Natural killer cell (primary cell): ENCODE measurements at regions not wholly inside any gene's neighbourhood (a gene's known extent, or its start where the extent isn't known, plus 50 kb on each side); places are given as distances from the start of the nearest gene placed in this dataset.

Experiments
- ATAC-seq, 3 donors: fragments of 150-1000 bp in 2 of 3; fragments of 200-7000 bp in 1 of 3; cut with Tn5 transposase; 1 replicate in 1 of 3; 2 replicates in 2 of 3; pipeline ENCODE4 v1.10.0; 2021; ENCODE audit warnings: mild to moderate bottlenecking in 2 of 3, moderate library complexity in 2 of 3
- DNase-seq, 2 donors: peaks; one replicate each; pipeline versions ENCODE4 v3.0.0 to v3.0.0-alpha.2; 2013 to 2021; ENCODE audit warnings: mixed read lengths in 1 of 2
- H3K27ac ChIP-seq: one replicate; pipeline ENCODE4 v1.5.1; 2013; ENCODE audit warnings: mild to moderate bottlenecking, low read length
- H3K27me3 ChIP-seq: one replicate; pipeline ENCODE4 v1.6.1; 2013; ENCODE audit warnings: low read length; ENCODE audit not compliant: control insufficient read depth, insufficient read depth
- H3K36me3 ChIP-seq: one replicate; pipeline ENCODE4 v1.6.1; 2013; ENCODE audit warnings: low read length; ENCODE audit not compliant: control insufficient read depth, insufficient read depth
- H3K4me1 ChIP-seq: one replicate; pipeline ENCODE4 v1.6.1; 2013; ENCODE audit warnings: low read length; ENCODE audit not compliant: control insufficient read depth, insufficient read depth
- H3K4me3 ChIP-seq: one replicate; pipeline ENCODE4 v1.5.1; 2013; ENCODE audit warnings: low read length
- H3K9me3 ChIP-seq: one replicate; pipeline ENCODE4 v1.6.1; 2013; ENCODE audit warnings: low read length; ENCODE audit not compliant: control insufficient read depth, insufficient read depth
- H3K27ac Mint-ChIP-seq, 2 donors: one replicate each; pipeline ENCODE4 v1.8.0; 2022; ENCODE audit warnings: mild to moderate bottlenecking in 2 of 2, mixed read lengths in 2 of 2, moderate library complexity in 1 of 2
- H3K27me3 Mint-ChIP-seq, 2 donors: one replicate each; pipeline ENCODE4 v1.8.0; 2022; ENCODE audit warnings: low read depth in 2 of 2, mixed read lengths in 2 of 2
- H3K36me3 Mint-ChIP-seq: one replicate; pipeline ENCODE4 v1.8.0; 2022; ENCODE audit warnings: mixed read lengths
- H3K4me1 Mint-ChIP-seq, 2 donors: one replicate each; pipeline ENCODE4 v1.8.0; 2022; ENCODE audit warnings: mixed read lengths in 2 of 2
- H3K4me3 Mint-ChIP-seq: one replicate; pipeline ENCODE4 v1.8.0; 2022; ENCODE audit warnings: mild to moderate bottlenecking, moderate library complexity, mixed read lengths
- H3K9me3 Mint-ChIP-seq, 2 donors: one replicate each; pipeline ENCODE4 v1.8.0; 2022; ENCODE audit warnings: mixed read lengths in 2 of 2
- CTCF ChIP-seq: fragments of 200-600 bp; IDR thresholded peaks from one replicate; pipeline ENCODE4 v1.8.0; 2022; ENCODE audit warnings: antibody characterized with exemption
- WGBS: methylation state at CpG from one replicate; pipeline ENCODE4 v1.1.7; 2013; ENCODE audit warnings: missing lambda C conversion rate; ENCODE audit not compliant: insufficient coverage; 5-methylcytosine and 5-hydroxymethylcytosine counted together
- intact Hi-C: fragments of 100-400 bp; cut with micrococcal nuclease; formaldehyde crosslinking; loops from one replicate; pipeline ENCODE4 v1.14.2; 2022

- H3K4me1 Mint-ChIP-seq = no peaks in the 10 kb centered on the region
- no peaks in the 10 kb centered on the region for H3K36me3 Mint-ChIP-seq
- WGBS = 69% methylated on average over 2 of the region's 4 CpGs
- no peaks in the 10 kb centered on the region for H3K27me3 Mint-ChIP-seq
- H3K27ac Mint-ChIP-seq = no peak overlapping the region
- no peak overlapping the region for H3K4me3 ChIP-seq
- no peaks in the 10 kb centered on the region for H3K9me3 ChIP-seq
- DNase-seq = no peak
- H3K36me3 ChIP-seq = no peaks in the 10 kb centered on the region
- TF ChIP-seq CTCF = no peak
- no peaks in the 10 kb centered on the region for H3K27me3 ChIP-seq
- peaks cover 11 to 15% of the 10 kb centered on the region in 2 donors for H3K9me3 Mint-ChIP-seq
- H3K27ac ChIP-seq = no peak overlapping the region
- H3K4me3 Mint-ChIP-seq = no peak overlapping the region
- intact Hi-C loops = no loop called here
- no peak for ATAC-seq
- no peaks in the 10 kb centered on the region for H3K4me1 ChIP-seq
These were observed 307.8 kb upstream of the AGTR1 start for GRCh38 chr3:148389916-148390315.

- DNase-seq = no peak
- no peaks in the 10 kb centered on the region for H3K27me3 ChIP-seq
- Mint-ChIP-seq H3K36me3 (no peaks in the 10 kb centered on the region), H3K27ac (no peak overlapping the region), H3K9me3 (peaks cover 12 to 14% of the 10 kb centered on the region in 2 donors), H3K27me3 (no peaks in the 10 kb centered on the region), H3K4me1 (no peaks in the 10 kb centered on the region), H3K4me3 (no peak overlapping the region)
- ATAC-seq = no peak
- no peaks in the 10 kb centered on the region for H3K36me3 ChIP-seq
- H3K27ac ChIP-seq = no peak overlapping the region
- H3K9me3 ChIP-seq = no peaks in the 10 kb centered on the region
- intact Hi-C loops = no loop called here
- no peak for TF ChIP-seq CTCF
- H3K4me1 ChIP-seq = no peaks in the 10 kb centered on the region
- H3K4me3 ChIP-seq = no peak overlapping the region
These were observed 301.9 kb upstream of the AGTR1 start for GRCh38 chr3:148395821-148396220.

- Histone ChIP-seq H3K27ac (no peak overlapping the region), H3K9me3 (no peaks in the 10 kb centered on the region), H3K27me3 (no peaks in the 10 kb centered on the region), H3K36me3 (no peaks in the 10 kb centered on the region), H3K4me1 (no peaks in the 10 kb centered on the region), H3K4me3 (no peak overlapping the region)
- DNase-seq (no peak), ATAC-seq (no peak)
- Mint-ChIP-seq H3K4me1 (no peaks in the 10 kb centered on the region), H3K9me3 (peaks cover 6 to 11% of the 10 kb centered on the region in 2 donors), H3K27me3 (no peaks in the 10 kb centered on the region), H3K27ac (no peak overlapping the region), H3K36me3 (no peaks in the 10 kb centered on the region), H3K4me3 (no peak overlapping the region)
- intact Hi-C loops = no loop called here
- TF ChIP-seq CTCF = no peak
- 92% methylated on average over 1 of the region's 1 CpG for WGBS
These were observed 296.9 kb upstream of the AGTR1 start for GRCh38 chr3:148400754-148401153.

GRCh38 chr3:148408667-148409066 lies 289.0 kb upstream of the AGTR1 start:
- TF ChIP-seq CTCF = no peak
- Mint-ChIP-seq H3K36me3 (peaks cover 8% of the 10 kb centered on the region), H3K27me3 (no peaks in the 10 kb centered on the region), H3K4me3 (no peak overlapping the region), H3K27ac (no peak overlapping the region), H3K9me3 (peaks cover 9 to 17% of the 10 kb centered on the region in 2 donors), H3K4me1 (no peaks in the 10 kb centered on the region)
- H3K4me3 ChIP-seq = no peak overlapping the region
- H3K27ac ChIP-seq = no peak overlapping the region
- H3K27me3 ChIP-seq = no peaks in the 10 kb centered on the region
- H3K4me1 ChIP-seq = no peaks in the 10 kb centered on the region
- no peak for DNase-seq
- WGBS = 88% methylated on average over 3 of the region's 3 CpGs
- intact Hi-C loops = no loop called here
- no peaks in the 10 kb centered on the region for H3K9me3 ChIP-seq
- H3K36me3 ChIP-seq = no peaks in the 10 kb centered on the region
- no peak for ATAC-seq
